GM12878 (cell line): ENCODE measurements at regions not wholly inside any gene's neighbourhood (a gene's known extent, or its start where the extent isn't known, plus 50 kb on each side); places are given as distances from the start of the nearest gene placed in this dataset.

ENCODE experiments used
- ATAC-seq: fragments of 200-7000 bp; cut with Tn5 transposase; 3 replicates; pipeline ENCODE4 v1.9.1; 2020; ENCODE audit warnings: mild to moderate bottlenecking, moderate library complexity
- BruUV-seq: library from RNA; stranded (reverse); fragments of 400-500 nt; replicated peaks from 2 replicates; lab custom pipeline; 2021; lab: Mats Ljungman, UMichigan
- CTCF ChIA-PET: fragments of 300-600 bp; sonication (Branson Sonifier 250); formaldehyde crosslinking; extraction: SDS; loops from one replicate; lab custom pipeline; 2021; ENCODE audit warnings: inconsistent platforms; lab: Yijun Ruan, JAX
- POLR2A ChIA-PET: fragments of 350-600 bp; formaldehyde crosslinking; extraction: SDS; loops from one replicate; lab custom pipeline; 2021; ENCODE audit warnings: inconsistent platforms; lab: Charles Lee
- RAD21 ChIA-PET: fragments of 300-600 bp; sonication (Branson Sonifier 250); formaldehyde crosslinking; loops from one replicate; lab custom pipeline; 2023; ENCODE audit warnings: antibody characterized with exemption; ENCODE audit not compliant: unreplicated experiment; lab: Charles Lee
- SMC1A ChIA-PET: fragments of 300-600 bp; sonication (Branson Sonifier 250); formaldehyde crosslinking; loops from one replicate; lab custom pipeline; 2023; ENCODE audit not compliant: unreplicated experiment, uncharacterized antibody; lab: Charles Lee
- DNase-seq: peaks from one replicate; pipeline ENCODE4 v3.0.0-alpha.2; 2011; ENCODE audit warnings: low read depth, low spot score
- FAIRE-seq: peaks from 3 replicates; lab custom pipeline; 2011; peaks lifted over from hg19 to GRCh38; lab: Jason Lieb, UNC
- H2AFZ ChIP-seq: 2 replicates; pipeline ENCODE4 v1.6.0; 2011; ENCODE audit warnings: low read depth, low read length, control low read depth; ENCODE audit not compliant: control insufficient read depth
- H3K27ac ChIP-seq: 2 replicates; pipeline ENCODE4 v1.5.1; 2011; ENCODE audit warnings: control low read depth; ENCODE audit not compliant: control insufficient read depth, insufficient read depth
- H3K27me3 ChIP-seq, 2 experiments: replicated peaks in 1 of 2; 2 replicates each; pipeline versions ENCODE4 v1.6.0 to v1.6.1; 2011; ENCODE audit warnings: low read length in 1 of 2; ENCODE audit not compliant: control insufficient read depth in 2 of 2, insufficient read depth in 2 of 2
- H3K36me3 ChIP-seq, 2 experiments: 2 replicates each; pipeline ENCODE4 v1.5.1; 2011; ENCODE audit warnings: low read length in 1 of 2; ENCODE audit not compliant: control insufficient read depth in 2 of 2, insufficient read depth in 2 of 2
- H3K4me1 ChIP-seq: 2 replicates; pipeline ENCODE4 v1.6.1; 2011; ENCODE audit warnings: mild to moderate bottlenecking, low read length, moderate library complexity, mixed read lengths; ENCODE audit not compliant: control insufficient read depth, insufficient read depth
- H3K4me2 ChIP-seq: 2 replicates; pipeline ENCODE4 v1.6.0; 2011; ENCODE audit warnings: control low read depth; ENCODE audit not compliant: control insufficient read depth, insufficient read depth
- H3K4me3 ChIP-seq: fragments of 200-600 bp; sonication (generic); 2 replicates; pipeline ENCODE4 v1.5.1; 2016
- H3K79me2 ChIP-seq: 2 replicates; pipeline ENCODE4 v1.6.0; 2011; ENCODE audit warnings: low read length; ENCODE audit not compliant: control insufficient read depth, insufficient read depth
- H3K9ac ChIP-seq: 2 replicates; pipeline ENCODE4 v1.8.0; 2011; ENCODE audit warnings: low read length, control low read depth, mixed read lengths; ENCODE audit not compliant: control insufficient read depth, insufficient read depth
- H3K9me3 ChIP-seq: replicated peaks from 3 replicates; pipeline ENCODE4 v1.5.1; 2011; ENCODE audit warnings: mild to moderate bottlenecking, low read length; ENCODE audit not compliant: control insufficient read depth, insufficient read depth
- H4K20me1 ChIP-seq: 2 replicates; pipeline ENCODE4 v1.6.0; 2011; ENCODE audit not compliant: control insufficient read depth, insufficient read depth
- EZH2 ChIP-seq: IDR thresholded peaks from 2 replicates; pipeline ENCODE4 v1.6.1; 2012; ENCODE audit warnings: low read depth, mild to moderate bottlenecking, control low read depth, inconsistent platforms, low read length, borderline replicate concordance; ENCODE audit not compliant: control insufficient read depth
- GABPA ChIP-seq: IDR thresholded peaks from 2 replicates; pipeline ENCODE4 v1.6.1; 2014; ENCODE audit warnings: antibody characterized with exemption, low read depth, mild to moderate bottlenecking, inconsistent platforms
- IKZF2 ChIP-seq, 2 experiments: fragments of 450-650 bp; IDR thresholded peaks; 2 replicates each; pipeline ENCODE4 v1.6.1; 2017; ENCODE audit warnings: mild to moderate bottlenecking in 2 of 2, moderate library complexity in 2 of 2
- NR2F1 ChIP-seq: fragments of 450-650 bp; conservative IDR thresholded peaks from 2 replicates; pipeline ENCODE4 v1.6.1; 2017; ENCODE audit warnings: mild to moderate bottlenecking
- POLR2AphosphoS5 ChIP-seq: IDR thresholded peaks from 2 replicates; pipeline ENCODE4 v1.6.1; 2011; ENCODE audit warnings: mild to moderate bottlenecking, low read length, inconsistent platforms
- WGBS: methylation state at CpG from one replicate; pipeline ENCODE4 v1.1.6; 2016; ENCODE audit warnings: low lambda C conversion rate; ENCODE audit not compliant: insufficient replicate concordance, insufficient coverage; ENCODE audit errors: missing lambda C conversion rate; 5-methylcytosine and 5-hydroxymethylcytosine counted together
- in situ Hi-C: fragments of 300-500 bp; cut with MboI; formaldehyde crosslinking; loops from 9 replicates; pipeline ENCODE4 v1.14.3; 2018; ENCODE audit warnings: mixed read lengths
- intact Hi-C: fragments of 100-400 bp; cut with micrococcal nuclease; formaldehyde crosslinking; loops from one replicate; pipeline ENCODE4 v1.14.2; 2022; ENCODE audit not compliant: unreplicated experiment

GRCh38 chr19:31534231-31534630, 185.0 kb upstream of the TSHZ3 start:
- Histone ChIP-seq H2AFZ (no peak overlapping the region), H4K20me1 (no peaks in the 10 kb centered on the region), H3K36me3 (no peaks in the 10 kb centered on the region), H3K4me2 (no peak overlapping the region), H3K79me2 (no peaks in the 10 kb centered on the region), H3K27me3 (no peaks in the 10 kb centered on the region), H3K27ac (no peak overlapping the region), H3K4me1 (no peaks in the 10 kb centered on the region), H3K4me3 (no peak overlapping the region), H3K9ac (no peak overlapping the region), H3K9me3 (no peaks in the 10 kb centered on the region; the same call in 2 of the 3 replicates)
- in situ Hi-C loops (no loop called here), intact Hi-C loops (no loop called here)
- BruUV-seq = no TSS peak
- ATAC-seq (no peak), FAIRE-seq (no peak), DNase-seq (no peak)
- ChIA-PET CTCF (no interaction called here), SMC1A (no interaction called here), POLR2A (no interaction called here), RAD21 (no interaction called here)
- no peak for TF ChIP-seq NR2F1
- no peak for TF ChIP-seq POLR2AphosphoS5
- TF ChIP-seq GABPA = no peak

- DNase-seq (no peak), FAIRE-seq (no peak)
Measured at GRCh38 chr19:31534786-31535657, 185.8 kb upstream of the TSHZ3 start.

More at GRCh38 chr19:31534786-31535657, 185.8 kb upstream of the TSHZ3 start:
- ATAC-seq = no peak
- H3K79me2 ChIP-seq = no peaks in the 10 kb centered on the region
- H3K36me3 ChIP-seq = no peaks in the 10 kb centered on the region
- no peak overlapping the region for H3K4me2 ChIP-seq
- H3K4me3 ChIP-seq = no peak overlapping the region
- H2AFZ ChIP-seq = no peak overlapping the region
- no peak for TF ChIP-seq EZH2
- TF ChIP-seq IKZF2 (IDR thresholded peaks at IDR 0.05) = no peak
- ChIA-PET CTCF (no interaction called here), POLR2A (no interaction called here), RAD21 (no interaction called here), SMC1A (no interaction called here)
- intact Hi-C loops = no loop called here
- H3K9me3 ChIP-seq = no peaks in the 10 kb centered on the region; the same call in 2 of the 3 replicates
- no peak overlapping the region for H3K27ac ChIP-seq
- 54% methylated on average over 17 of the region's 17 CpGs for WGBS
- no peaks in the 10 kb centered on the region for H3K27me3 ChIP-seq
- H3K9ac ChIP-seq = no peak overlapping the region
- no peaks in the 10 kb centered on the region for H3K4me1 ChIP-seq
- H4K20me1 ChIP-seq = no peaks in the 10 kb centered on the region
- in situ Hi-C loops = no loop called here
- BruUV-seq = no TSS peak
